Head of caudate nucleus (tissue), 42 donors: ENCODE measurements at regions not wholly inside any gene's neighbourhood (a gene's known extent, or its start where the extent isn't known, plus 50 kb on each side); places are given as distances from the start of the nearest gene placed in this dataset.

Experiments
- DNase-seq, 42 donors: peaks; one replicate each; pipeline versions ENCODE4 v3.0.0 to v3.0.0-alpha.2; 2020 to 2021; ENCODE audit warnings: mixed read lengths in 7 of 42
- intact Hi-C: fragments of 100-400 bp; cut with DNase I; formaldehyde crosslinking; loops from one replicate; pipeline ENCODE4 v1.15.0; 2022

DNA sequence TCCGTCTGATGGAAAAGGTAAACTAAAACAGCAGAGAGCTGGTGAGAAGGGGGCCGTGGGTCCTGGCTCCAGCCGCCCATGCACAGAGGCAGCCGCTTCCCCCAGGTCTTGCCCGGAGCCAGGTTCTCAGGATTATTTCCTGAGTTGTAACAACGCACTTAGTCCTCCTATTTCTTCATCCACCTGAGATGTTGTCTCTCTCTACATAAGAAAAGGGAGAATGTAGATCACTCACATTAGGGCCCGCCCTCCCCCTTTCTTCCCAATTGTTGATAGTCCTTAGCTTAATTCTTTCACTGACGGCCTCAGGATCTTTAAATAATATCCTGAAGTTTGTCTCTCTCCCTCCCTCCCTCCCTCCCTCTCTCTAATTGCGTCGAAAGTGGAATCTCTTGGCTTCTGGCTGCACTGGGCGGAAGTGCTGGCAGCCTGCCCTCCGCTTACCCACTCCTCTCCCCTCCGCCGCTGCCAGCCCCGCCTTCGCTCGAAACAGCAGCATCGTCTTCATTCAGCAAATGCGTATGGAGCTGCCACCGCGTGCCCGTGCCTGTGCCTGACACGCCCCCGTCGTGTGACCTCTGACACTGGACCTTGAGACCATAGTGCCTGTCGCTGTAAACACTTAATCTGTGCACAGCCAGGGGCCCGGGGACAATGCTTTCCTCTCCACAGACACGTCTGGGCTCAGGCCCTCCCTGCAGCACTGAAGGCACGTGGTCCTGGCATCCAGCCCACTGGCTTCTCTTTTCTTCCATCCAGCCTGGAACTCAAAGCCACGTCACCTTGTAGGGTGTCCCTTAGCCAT is 174.5 kb upstream of the PPP2R2D start:
- peak in 34 of 42 donors; percentile 14 to 80 (median 40) for DNase-seq
- intact Hi-C loops: no loop called here

DNA sequence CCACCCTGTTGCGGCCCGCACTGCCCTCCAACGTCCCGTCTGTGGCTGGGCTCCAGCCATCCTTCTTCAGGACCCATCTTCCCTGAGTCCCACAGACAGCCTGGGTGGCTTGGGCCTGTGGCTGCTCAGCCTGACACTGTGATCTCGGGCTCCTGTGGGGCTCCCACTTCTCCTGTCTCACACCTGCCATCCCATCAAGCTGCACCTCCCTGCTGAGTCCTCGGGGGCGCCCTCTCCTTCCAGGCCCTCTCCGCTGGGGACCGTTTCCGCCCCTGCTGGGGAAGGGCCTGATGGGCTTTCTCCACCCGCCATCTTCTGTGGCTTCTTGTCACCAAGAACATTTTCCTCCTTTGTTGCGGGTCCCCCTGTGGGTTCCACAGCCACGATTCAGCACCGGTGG is 173.8 kb upstream of the PPP2R2D start:
- DNase-seq: peak in 7 of 42 donors; percentile 4 to 37 (median 17)
- intact Hi-C loops: no loop called here

DNA sequence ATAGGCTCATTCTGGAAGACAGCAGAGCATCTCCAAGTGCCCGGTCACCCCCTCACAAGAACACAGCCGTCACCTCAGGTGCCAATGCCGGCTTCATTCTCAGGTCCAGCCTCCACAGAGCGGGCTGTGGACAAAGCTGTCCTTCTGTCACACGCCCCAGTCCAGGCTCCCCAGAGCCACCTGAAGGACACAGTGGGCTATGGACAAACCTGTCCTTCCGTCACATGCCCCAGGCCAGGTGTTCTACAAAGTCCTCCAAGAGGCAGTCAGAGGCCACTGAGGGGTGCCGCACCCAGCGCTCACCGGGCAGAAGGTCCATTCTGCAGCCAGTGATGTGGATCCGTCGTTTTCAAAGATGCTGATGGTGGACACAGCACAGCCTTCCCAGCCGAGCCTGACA is 173.2 kb upstream of the PPP2R2D start:
- intact Hi-C loops: no loop called here
- DNase-seq: peak in 8 of 42 donors; percentile 6 to 25 (median 14)

DNA sequence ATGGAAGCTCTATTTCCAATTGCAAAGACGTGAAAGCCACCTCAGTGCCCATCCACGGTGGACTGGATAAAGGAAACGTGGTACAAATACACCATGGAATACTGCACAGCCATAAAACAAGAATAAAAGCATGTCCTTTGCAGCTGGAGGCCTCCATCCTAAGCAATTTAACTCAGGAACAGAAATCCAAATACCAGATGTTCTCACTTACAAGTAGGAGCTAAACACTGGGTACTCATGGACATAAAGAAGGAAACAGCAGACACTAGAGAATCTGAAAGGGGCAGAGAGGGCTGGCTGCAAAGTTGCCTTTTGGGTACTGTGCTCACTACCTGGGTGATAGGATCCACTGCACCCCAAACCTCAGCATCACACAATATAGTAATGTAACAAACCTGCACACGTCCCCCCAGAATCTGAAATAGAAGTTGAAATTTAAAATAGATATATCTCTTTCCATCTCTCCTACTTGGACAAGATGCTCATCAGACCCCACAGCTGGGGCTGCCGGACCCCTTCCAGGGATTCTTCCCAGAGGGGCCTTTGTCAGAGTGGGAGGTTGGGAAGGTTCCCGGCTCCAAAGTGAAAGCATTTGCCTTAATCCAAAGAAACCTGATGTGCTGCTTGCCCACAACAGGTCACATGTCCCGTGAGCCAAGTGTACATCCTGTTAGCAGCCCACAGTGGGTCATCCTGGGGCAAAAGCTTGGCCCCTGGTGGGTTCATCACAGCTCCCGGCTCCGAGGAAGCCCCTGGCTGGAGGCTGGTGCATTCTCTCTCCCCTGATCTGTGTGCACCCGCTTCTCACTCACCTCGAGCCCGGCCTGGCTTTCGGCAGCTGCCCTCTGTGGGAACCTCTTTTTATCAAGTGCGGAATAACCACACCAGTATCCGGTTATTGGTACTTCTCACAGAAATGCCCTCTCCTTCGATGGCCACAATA is 172.3 kb upstream of the PPP2R2D start:
- intact Hi-C loops: no loop called here
- DNase-seq: peak in 6 of 42 donors; percentile 4 to 44 (median 17)

DNA sequence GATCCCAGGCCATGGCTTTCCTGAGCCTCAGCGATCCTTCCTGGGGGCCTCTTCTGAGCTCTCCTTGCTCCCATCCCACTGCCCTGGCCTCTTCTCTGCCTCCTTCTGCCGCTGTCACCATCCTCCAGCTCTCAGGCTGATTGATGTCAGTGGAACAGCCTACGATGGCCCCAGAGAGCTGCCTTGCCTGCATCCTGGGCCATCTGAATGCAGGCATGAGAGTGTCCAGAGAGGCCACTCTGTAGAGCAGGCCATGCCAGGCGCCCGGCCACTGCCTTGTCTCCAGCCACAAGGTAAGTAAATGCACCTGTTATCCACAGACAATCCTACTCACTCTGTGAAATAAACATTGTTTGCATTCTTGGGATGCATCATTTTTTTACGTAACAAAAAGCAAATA is 171.4 kb upstream of the PPP2R2D start:
- peak in 8 of 42 donors; percentile 6 to 31 (median 19) for DNase-seq
- intact Hi-C loops: no loop called here

DNA sequence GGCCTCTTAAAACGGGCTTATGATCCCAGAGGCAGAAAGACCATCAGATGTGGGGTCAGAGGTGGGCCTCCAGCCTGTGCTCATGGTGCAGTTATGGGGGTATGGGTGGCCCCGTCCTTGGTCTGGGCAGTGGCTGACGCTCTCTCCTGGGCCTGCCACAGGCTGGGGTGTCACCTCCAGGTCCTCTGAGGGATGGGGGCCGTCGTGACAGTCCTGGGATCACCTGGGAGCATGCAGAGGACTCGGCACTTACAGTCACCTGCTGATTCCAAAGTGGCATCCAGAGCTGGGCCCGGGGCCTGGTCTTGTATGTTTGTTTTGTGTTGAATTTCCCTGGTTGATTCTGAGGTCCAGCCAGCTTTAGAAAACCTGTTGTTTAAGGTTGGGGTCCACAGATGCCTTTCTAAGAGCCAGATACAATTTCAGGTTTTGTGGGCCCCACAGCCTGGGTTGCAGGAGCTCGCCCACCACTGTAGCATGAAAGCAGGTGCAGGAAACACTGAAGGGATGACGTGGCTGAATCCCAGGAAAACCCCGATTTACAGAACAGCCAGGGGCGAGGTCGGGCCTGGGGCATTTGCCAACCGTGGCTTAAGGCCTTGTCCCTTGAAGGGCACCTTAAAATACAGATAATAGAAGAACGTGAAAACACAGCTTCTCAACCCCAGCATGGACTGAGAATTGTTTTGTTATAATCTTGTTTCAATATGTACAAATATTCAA is 170.7 kb upstream of the PPP2R2D start:
- intact Hi-C loops: no loop called here
- peak in 6 of 42 donors; percentile 7 to 38 (median 23) for DNase-seq

DNA sequence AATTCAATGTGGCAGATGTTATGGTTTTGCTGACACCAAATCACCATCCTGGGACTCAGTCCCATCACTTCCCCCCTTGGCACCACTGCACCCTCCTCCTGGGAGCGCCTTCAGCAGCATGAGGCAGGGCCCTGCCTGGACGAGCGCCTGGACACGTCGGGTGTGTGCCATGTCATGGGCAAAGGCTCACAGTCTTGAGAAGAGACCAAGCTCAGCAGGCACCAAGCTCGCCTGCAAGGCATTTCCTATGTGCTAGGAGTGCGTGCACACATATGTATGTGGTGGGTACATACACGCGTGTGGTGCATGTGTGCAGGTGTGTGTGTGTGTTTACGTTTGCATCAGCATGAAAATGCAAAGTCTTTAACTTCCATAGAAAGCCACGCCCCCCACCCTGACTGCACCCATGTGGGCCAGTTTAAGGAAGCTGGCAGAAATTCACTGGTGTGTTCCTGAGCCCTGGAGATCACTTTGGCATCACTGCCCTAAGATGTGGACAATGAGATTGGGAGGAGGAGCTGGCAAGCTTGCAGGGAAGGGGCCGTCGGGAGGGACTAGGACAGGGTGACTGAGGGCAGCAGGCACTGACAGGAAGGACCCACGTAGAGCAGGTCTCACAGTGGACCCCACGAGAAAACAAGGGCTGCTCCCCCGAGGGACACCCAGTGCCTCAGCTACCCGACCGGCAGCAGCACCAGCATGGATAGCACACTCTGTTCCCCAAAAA is 169.9 kb upstream of the PPP2R2D start:
- intact Hi-C loops: no loop called here
- peak in 7 of 42 donors; percentile 6 to 34 (median 14) for DNase-seq

DNA sequence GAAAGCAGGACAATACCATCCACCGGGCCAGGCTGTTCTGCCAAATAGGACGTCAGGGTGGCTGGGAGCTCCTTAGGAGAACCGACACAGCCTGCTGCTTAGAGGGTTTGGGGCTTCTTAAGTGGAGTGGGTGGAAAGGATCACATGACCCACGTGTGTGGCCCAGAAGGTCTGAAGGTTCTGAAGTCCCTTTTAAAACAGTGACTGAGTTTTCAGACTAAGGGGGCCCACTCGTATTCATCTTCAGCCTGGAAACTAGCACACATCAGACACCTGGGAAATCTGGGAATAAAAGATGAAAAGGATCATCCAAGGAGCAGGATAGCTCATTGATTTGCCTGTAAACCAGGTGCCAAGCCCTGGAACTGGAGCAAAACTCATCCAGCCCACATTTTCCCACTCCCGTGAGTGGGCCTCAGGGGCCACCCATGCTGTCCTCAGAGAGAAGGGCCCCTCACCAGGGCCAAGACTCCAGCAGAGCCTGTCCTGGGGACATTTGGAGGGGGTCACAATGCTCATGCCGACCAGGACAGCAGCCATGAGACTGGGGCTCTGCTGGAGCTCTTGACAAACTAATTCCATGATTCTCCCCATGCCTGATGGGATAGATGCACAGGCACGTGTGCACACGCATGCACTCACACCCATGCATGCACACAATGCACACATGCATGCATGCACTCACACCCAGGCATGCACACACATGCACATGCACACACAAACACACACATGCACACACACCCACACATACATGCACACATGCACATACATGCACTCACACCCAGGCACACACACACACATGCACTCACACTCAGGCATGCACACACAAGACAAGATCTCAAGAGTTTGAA is 168.8 kb upstream of the PPP2R2D start:
- DNase-seq: peak in 4 of 42 donors; percentile 2 to 28 (median 6)
- intact Hi-C loops: no loop called here

DNA sequence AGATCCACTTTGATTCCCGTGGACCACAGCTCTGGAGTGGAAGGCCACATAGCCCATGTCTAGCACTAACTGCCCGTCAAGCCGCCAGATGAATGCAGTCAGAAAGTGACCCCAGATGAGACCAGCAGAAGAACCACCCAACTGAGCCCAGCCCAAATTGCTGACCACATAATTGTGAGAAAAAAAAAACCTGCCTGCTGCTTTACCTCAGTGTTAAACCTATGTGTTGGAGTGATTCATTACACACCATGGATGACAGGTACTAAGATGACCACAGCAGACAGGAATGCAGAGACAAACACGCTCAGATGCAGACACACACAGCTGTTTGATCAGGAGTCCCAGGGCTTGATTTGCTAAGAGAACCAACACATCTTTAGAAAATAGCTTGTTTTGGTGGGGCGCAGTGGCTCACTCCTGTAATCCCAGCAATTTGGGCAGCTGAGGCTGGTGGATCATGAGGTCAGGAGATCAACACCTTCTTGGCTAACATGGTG is 168.1 kb upstream of the PPP2R2D start:
- intact Hi-C loops: no loop called here
- DNase-seq: peak in 2 of 42 donors; percentile 8 to 17

DNA sequence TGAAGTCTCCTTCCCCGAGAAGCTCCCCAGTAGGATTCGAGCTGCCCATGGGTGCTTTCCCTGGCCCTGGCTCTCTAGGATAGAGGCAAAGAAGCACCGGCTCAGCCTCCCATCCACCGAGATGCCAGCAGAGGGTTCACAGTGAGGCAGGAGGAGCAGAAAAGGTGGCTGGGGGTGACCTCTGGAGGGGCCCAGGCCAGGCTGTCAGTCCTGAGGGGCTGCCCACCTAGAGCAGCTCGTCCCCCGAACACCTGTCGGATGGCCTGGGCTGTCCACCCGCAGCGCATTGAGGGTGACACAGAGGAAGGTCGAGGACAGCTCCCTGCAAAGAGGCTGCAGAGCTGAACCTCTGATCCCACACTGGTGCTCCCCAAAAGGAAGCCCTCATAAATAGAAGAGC is 167.2 kb upstream of the PPP2R2D start:
- peak in 6 of 42 donors; percentile 10 to 26 (median 20) for DNase-seq
- intact Hi-C loops: no loop called here

DNA sequence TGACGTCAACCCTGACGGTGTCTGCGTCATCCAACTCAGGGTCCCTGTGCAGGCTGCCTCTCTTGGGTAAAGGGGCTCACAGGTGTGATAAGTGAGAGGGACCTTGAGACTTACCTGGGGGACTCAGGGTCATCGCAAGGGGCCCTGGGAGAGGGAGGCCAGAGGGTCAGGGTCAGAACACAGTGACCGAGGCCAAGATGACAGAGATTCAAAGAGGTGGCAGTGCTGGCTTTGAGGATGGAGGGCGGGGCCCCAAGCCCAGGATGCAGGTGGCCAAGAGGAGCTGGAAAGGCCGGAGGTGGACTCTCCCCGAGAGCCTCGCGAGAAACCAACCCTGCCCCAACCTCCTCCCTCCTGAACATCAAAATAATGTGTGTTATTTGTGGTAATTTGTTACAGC is 165.2 kb upstream of the PPP2R2D start:
- peak in 8 of 42 donors; percentile 2 to 32 (median 22) for DNase-seq
- intact Hi-C loops: no loop called here

DNA sequence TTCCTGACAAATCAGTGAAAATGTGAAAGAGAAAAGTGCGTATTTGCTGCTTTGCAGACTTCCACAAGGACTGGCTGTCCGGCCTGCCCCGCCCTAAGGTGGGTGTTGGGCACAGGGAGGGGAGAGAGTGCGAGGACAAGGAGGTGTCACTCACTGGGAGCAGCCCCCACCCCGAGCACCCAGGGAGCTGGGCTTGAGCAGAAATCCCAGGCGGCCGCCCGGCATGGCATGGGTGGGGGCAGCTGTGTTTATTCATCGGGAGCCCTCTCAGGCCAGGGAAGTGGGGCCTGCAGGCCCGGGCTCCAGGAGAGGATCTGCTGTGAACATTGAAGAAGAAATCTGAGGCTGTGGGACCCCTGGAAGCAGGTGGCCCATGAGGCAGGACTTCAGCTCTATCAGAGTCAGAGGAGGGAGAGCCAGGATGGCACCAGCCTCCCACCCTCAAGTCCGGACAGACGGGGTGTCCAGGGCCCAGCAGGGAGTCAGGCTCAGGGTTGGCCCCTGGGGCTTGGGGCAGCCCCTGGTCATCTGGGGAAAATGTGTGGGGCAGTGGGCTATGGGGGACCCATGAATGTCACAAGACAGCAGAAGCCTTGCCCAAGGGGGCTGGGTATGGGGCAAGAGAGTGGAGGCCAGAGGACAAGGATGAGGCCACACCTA is 164.4 kb upstream of the PPP2R2D start:
- intact Hi-C loops: no loop called here
- peak in 11 of 42 donors; percentile 0 to 36 (median 17) for DNase-seq

DNA sequence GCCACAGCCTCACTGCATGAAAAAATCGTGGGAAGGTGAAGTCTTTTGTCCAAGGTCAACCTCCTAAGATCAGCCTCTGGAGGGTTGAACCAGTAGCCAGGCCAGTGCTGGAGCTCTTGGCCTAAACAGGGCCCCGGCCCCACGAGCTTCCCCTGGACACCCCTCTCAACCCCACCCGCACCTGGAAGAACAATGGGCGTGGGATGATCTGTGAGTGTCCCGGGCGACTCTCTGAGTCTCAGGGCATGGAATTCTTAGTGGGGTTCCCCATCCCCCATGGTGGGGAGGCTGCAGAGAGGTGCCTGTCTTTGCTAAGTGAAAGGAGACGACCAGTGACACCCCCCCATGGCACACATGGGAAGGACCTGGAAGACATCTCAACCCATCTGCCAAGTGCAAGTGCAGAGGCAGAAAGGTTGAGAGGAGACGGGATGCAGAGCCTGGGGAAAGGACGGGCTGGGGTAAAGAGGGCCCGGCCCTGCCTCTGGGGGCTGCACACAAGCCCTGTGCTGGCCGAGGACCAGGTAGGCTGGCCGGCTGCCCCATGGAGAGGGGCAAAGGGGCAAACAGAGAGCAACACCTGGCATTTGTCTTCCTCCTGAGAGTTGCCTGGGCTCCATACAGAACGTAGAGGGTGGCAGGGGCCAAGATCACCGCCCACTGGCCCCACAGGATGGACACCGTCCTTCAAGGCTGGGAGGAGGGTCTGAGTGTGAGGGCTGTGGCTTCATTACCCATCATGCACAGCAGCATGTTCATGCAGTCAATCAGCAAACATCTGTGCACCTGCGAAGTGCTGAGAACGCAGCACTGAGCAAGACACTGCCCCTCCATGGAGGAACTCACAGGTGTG is 163.0 kb upstream of the PPP2R2D start:
- intact Hi-C loops: no loop called here
- peak in 8 of 42 donors; percentile 3 to 37 (median 16) for DNase-seq

DNA sequence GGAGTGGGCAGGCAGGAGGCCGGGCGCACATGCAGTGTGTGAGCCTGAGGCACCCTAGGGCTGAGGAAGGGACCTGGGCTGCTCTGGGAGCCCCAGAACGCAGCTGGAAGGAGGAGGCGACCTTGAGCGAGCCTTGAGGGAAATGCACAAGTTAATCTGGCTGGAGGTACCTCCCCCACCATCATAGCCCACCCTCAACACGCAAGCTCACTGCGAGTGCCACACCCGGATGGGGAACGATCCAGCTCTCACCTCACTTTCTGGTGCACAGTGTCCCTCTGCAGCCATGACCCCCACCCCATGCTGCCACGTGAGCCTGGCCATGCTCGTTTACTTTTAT is 162.4 kb upstream of the PPP2R2D start:
- peak in 8 of 42 donors; percentile 6 to 42 (median 27) for DNase-seq
- intact Hi-C loops: no loop called here

DNA sequence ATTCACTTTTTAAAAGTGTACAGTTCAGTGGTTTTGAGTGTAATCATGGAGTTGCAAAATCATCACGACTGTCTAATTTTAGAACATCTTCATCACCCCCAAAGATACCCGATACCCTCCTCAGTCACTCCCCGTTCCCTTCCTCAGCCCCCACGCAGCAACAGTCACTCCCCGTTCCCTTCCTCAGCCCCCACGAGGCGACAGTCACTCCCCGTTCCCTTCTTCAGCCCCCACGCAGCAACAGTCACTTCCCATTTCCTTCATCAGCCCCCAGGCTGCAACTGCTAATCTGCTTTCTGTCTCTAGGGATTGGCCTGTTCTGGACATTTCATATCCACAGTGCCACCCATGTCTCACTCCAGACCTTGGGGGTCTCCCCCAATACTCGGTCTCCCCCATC is 161.6 kb upstream of the PPP2R2D start:
- DNase-seq: peak; percentile 11 to 90 (median 72)
- intact Hi-C loops: no loop called here

DNA sequence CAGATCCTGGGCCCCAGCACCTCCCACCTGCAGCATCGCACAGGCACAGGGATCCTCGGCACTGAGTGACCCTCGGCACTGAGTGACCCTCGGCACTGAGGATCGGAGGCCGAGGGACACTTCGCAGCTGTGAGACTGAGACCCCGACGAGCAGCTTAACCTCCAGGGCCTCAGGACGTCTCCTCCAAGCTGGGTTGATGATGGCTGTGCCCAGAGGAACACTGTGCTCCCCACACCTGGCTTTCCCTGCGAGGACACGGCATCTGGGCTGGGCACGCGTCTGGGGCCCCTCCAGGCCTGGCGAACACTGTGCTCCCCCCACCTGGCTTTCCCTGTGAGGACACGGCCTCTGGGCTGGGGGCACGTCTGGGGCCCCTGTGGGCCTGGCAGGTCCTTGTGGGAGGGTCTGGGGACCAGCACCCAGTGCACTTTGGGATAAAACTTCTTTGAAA is 158.3 kb upstream of the PPP2R2D start:
- intact Hi-C loops: no loop called here
- peak in 6 of 42 donors; percentile 4 to 26 (median 22) for DNase-seq
